Amniotic stem cell (primary cell): ENCODE measurements at regions not wholly inside any gene's neighbourhood (a gene's known extent, or its start where the extent isn't known, plus 50 kb on each side); places are given as distances from the start of the nearest gene placed in this dataset.
"Not testable (repeated sequence)": the region's sequence is repeated elsewhere in the genome, so short reads cannot be mapped to it uniquely, and the experiment has no call there.

Experiments
- DNase-seq: peaks from one replicate; lab custom pipeline; 2025; lab: John Stamatoyannopoulos, UW

DNA sequence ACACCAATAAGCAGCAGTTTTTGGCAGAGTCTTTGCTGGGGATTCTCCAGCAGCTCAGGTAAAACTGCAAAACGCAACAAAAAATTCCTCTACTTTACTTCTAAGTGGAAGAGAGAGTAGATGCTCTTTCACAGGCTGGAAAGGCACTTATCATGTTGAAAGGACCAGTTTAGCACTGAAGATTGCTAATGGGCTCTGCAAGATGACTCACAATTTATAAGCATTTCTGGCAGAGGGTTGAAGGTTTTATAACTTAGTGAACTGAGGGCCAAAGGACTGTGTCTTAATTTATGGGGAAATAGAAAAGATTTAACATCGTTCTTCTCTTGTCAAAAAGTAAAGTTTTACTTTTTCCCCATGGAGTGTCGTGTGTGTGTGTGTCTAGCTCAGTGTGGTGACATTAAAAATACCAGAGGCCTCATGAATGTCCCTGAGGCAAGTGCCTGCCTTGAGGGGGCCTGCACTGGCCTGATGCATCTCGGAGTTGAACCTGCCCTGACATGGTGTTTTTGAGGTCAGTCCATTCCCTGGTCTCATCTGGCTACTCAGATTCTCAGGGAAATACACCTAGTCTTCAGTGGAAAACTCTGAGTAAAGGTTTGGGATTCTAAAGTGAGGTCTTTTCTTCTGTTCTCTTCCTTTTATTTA lies 1092.0 kb downstream of the NAALADL2 start:
- DNase-seq: no peak

DNA sequence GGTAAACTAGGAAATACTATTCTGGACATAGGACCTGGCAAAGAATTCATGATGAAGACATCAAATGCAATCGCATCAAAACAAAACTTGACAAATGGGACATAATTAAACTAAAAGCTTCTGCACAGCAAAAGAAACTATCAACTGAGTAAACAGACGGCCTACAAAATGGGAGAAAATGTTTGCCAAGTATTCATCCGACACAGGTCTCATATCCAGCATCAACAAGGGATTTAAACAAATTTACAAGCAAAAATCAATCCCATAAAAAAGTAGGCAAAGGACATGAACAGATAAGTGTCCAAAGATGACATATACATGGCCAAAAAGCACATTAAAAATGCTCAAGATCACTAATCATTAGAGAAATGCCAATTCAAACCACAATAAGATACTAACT lies 1088.9 kb downstream of the NAALADL2 start:
- no peak for DNase-seq

DNA sequence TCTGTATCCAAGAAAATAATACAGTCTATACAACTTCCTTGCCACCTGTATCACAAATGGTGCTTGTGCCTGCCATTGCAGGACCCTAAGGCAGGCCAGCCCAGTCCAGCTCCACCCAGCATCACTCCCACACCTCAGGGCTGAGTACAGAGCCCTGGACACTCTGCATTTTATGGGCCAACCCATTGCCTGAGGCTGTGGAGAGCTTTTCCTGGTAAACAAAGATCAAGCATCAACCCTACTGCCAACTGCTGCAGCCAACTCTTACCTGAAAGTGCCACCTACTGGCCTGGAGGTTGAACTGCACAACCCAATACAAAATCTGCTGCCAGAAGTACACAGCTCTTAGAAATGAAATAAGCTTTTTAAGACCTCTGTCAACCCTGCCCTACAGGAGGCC lies 1082.2 kb downstream of the NAALADL2 start:
- DNase-seq: no peak

DNA sequence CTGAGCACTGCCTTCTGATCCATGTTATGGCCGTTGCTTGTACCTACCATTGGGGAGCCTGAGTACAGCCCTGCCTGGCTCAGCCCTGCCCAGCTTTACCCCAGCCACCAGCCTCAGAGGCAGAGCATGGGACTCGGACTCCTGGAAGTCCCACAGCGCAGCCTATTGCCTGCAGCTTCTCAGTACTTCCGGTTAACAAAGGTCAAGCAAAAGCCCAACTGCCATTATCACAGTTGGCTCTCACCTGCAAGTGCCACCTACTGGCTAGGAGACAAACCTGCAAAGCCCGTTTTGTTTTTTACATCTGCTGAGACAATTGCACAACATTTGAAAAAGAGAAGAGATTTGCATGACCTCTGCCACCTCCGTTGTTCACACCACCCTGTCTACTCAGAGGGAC lies 1081.7 kb downstream of the NAALADL2 start:
- DNase-seq: no peak

DNA sequence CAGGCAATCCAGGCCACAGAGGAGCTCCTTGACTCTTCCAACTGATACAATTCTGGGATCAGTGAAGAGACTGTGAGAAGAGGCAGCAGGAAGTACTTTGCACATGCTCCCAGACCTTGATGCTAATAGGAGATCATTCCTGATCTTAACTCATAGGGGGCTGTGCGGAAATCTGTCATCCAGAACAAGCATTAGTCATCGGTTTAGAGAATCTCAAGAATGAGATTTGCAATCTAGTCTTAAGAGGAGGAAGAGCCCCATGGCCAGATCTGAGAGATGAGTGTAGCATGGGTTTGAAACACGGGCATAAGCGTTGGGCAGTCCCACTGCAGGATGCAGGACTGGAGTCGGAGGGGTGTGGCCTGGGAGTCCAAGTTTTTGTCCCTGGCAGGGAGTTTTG lies 1081.1 kb downstream of the NAALADL2 start:
- DNase-seq: no peak

DNA sequence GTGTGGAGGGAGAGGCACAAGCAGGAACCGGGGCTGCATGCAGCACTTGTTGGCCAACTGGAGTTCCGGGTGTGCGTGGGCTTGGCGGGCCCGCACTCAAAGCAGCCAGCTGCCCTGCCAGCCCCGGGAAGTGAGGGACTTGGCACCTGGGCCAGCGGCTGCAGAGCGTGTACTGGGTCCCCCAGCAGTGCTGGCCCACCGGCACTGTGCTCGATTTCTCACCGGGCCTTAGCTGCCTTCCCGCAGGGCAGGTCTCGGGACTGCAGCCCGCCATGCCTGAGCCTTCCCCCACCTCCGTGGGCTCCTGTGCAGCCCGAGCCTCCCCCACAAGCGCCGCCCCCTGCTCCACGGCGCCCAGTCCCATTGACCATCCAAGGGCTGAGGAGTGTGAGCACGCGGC lies 1078.2 kb downstream of the NAALADL2 start:
- DNase-seq: not testable (repeated sequence)

DNA sequence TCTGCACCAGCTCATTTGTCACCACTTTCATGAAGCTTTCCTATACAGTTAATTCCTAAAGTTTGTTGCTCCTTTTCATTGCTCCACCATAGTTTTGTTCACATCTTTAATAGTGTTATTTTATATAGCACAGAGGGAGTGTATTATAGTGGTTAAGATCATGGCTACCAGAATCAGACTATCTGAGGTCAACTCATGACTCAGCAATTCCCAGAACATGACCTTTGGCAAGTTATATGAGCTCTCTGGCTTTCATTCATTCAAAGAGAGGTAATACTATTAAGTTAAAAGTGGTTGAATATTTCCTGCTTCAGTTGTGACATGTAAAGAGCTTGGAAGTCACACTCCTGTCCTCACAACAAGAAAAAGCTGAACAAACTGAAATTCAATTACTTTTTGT lies 1073.5 kb downstream of the NAALADL2 start:
- DNase-seq: no peak

DNA sequence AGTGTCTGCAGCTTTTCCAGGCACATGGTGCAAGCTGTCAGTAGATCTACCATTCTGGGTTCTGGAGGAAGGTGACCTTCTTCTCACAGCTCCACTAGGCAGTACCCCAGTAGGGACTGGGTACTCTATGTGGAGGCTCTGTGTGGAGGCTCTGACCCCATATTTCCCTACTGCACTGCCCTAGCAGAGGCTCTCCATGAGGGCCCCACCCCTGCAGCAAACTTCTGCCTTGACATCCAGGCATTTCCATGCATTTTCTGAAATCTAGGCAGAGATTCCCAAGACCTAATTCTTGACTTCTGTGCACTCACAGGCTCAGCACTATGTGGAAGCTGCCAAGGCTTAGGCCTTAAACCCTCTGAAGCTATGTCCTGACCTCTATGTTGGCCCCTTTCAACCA lies 1060.0 kb downstream of the NAALADL2 start:
- DNase-seq: no peak

DNA sequence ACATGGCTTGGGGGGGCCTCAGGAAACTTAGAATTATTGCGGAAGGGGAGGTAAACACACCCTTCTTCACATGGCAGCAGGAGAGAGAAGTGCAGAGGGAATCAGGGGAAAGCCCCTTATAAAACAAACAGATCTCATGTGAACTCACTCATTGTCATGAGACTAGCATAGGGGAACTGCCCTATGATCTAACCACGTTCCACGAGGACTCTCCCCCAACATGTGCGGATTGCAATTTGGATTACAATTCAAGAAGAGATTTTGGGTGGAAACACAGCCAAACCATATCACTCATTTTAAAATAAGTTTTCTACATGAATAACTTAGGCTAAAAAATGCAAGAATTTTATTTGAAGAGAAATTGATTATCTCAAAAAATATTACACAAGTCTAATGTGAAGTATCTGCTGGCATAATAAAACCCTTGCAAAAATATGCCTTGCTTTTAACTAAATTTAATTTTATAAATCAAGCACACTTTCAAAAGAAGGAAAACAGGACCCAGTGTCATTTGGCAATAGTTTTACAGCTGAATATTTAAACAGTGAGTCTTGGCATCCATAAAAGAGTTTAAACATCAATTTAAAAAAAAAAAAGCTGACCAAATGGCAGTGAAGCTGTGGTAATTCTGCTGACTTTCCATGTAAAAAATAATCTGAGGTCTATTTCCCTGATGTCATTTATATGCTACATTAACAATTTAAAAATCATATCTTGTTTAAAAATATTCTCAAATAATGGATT lies 1057.2 kb downstream of the NAALADL2 start:
- DNase-seq: no peak

DNA sequence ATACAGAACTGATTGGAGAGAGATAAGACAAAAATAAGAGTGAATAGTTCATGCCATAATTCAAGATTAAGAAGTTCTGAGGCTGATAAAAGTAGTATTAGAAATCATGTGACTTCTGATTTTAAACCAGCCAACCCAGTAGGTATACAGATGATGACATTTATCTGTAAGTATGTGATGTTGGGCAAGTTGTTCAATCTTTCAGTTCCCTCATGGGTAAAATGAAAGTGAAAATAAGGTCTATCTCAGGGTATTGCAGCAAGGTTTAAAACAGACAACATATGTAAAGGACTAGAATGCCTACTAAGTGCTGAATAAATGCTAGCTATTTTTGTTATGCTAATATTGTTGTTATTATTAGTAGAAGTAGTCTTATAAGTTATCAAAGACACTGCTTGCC lies 1055.7 kb downstream of the NAALADL2 start:
- DNase-seq: no peak

DNA sequence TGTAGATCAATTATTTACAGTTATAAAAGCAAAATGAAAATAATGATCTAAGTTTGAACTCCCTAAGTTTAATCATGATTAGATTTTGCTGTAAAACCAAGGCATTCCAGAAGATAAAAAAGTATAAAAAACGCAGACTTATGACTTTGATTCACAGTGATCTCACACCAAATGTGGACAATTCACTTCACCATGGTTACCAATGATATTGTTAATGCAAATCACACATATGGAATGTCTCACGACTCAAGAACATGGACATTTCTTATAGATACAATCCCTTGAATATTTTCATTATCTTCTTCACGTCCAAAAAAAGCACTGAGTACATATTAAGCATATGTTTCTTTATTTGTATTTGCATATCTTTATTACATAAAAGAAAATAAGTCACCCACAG lies 1054.2 kb downstream of the NAALADL2 start:
- DNase-seq: no peak

DNA sequence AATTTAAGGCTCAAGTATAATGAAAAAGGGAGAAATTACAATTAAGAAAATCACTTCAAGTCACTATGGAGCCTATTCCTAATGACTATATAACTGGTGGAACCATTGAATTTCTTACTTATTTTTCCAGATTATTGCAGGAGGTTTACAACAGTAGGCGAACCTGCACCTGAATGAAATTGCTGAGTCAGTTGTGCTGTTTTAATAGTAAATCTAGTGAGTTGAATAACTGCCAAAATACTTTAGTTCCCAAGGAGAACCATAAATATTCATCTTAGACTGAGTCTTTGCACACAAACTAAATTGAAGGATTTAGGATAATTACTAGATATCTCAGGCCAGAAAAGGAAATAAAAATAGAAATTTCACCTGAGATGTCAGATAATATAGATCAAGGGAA lies 1052.8 kb downstream of the NAALADL2 start:
- DNase-seq: no peak

DNA sequence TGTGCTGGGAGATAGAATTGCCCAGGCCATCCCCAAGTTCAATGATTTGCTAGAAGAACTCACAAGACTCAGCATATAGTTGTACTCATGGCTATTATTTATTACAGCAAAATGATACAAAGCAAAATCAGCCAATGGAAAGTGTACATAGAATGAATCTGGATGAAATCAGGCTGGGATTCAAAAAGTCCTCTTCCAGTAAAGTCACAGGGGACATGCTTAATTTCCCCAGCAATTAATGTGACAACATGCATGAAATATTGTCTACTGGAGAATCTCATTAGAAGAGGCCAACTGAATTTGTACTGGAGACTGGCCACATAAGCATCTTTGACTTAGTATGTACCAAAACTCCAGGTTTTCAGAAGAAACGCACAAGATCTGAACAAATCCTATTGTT lies 1043.1 kb downstream of the NAALADL2 start:
- no peak for DNase-seq

DNA sequence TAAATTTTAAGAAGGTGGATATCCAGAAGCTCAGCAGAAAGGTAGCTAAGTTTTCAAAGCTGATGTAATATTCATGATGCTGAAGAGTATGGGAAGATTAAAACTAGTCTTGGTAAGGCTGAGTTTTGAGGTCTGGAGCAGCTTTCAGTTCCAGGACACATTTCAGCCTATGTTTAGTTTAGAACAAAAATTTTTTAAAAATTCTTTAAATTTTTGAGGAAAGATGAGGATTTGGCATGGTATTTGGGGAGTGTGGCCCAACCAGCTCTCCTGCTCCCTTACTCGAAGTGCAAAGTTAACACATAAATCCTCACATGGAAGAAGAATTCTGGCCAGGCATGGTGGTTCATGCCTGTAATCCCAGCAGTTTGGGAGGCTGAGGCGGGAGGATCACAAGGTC lies 1039.1 kb downstream of the NAALADL2 start:
- DNase-seq: no peak

DNA sequence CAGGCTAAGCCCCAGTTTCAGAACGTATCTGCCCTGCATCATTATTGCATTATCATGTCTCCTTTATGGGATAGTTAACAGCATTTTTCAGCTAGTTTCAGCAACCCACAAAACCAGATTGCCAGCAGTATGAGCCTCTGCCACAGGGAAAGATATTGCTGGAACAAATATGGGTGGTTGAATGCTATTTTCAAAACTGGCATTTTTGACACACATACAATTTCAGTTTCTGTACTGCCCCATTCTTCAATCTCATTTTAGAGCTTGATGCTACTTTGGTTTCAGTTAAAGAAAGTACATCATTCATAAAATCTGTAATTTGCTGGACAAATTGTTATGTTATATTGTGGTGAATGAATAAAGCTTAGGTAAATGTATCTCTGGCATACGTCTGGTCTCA lies 1037.5 kb downstream of the NAALADL2 start:
- no peak for DNase-seq

DNA sequence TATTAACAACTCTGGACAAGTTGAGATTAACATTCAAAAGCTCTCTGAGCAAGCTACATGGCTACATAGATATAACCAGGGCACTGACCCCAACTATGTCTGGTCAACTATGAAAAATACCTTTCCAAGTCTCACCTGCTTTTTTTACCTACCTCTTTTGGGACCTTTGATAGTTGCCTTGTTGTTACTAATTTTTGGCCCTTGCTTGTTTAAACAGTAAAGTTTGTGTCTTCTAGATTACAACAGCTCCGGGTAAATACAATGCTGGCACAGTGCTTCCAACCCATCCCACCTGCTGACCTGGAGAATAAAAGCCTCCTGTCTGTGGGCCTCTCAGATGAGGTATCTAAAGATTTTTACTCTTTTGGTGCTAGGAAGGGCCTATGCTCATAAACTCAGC lies 1036.6 kb downstream of the NAALADL2 start:
- no peak for DNase-seq

DNA sequence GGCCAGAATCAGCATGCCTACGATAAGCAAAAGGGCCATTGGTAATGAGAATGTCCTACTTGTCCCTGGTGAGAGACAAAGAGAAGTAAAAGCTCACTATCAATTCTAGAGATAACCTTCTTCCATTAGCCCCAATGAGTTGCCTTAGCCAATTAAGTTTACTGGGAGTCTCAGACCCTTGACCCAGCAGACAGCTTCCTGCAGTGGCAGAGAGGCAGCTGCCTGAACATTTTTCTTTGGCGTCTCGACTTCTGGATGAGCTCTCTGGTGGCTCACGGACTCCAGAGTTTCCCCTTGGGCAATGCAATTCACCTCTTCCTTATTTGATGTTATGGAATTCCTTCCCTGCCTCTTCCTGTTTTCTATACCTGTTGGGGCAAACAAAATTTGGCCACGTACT lies 1034.4 kb downstream of the NAALADL2 start:
- no peak for DNase-seq

DNA sequence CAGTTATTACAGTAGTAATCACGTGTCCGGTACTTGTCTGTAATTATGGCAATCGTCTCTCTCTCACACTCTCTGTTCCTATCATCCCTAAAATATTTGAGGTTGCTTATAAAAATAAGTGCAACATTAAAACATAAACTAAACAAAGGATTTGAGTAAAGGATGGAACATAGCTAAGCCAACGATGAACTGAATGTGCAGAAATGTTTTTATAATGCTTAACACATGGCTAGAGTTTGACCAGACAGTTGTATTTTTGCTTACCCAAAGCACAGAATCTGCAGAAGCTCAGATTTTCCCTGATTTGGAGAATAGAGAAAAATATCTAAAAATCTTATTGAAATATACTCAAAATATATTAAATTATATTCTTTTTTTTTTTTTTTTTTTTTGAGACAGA lies 1030.9 kb downstream of the NAALADL2 start:
- no peak for DNase-seq

DNA sequence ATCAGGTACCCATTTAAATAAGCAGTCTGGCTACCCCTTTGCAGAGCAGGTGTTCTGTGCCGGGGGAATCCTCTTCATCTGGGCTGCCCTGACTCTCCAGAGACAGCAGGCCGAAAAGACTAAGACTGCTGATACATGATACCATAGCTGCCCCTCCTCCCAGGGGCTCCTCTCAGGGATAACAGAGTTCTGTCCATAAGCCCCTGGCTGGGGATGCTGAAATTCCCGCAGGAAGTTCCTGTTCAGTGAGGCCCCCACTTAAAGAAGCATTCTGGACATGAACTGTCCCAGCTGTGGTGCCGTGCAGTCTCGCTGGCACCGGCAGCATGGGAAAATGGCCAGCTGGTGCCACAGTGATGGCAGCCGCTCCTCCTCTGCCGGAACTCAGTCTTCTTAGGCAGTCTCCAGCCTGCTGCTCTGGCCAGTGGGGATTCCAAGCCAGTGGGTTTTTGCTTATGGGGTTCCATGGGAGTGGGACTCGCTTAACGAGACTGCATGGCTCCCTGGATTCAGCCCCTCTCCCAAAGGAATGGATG lies 1026.2 kb downstream of the NAALADL2 start:
- no peak for DNase-seq

DNA sequence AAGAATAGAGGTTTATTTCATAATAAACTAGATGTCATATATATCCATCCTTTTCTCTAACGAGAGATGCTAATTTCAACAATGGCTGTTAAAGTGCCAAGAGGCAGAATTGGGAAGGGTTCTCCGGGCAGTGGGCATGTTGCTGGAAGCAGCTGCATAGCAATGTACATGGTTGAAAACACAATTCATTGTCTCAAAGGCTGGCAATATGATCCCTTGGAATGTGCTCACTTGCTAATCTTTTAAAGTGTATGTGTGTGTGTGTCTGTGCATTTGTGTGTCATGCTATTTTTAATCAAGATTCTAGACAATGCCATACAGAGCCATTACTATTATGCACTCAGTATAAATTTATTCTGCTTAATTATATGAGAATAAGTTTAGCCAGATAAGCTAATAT lies 1020.3 kb downstream of the NAALADL2 start:
- DNase-seq: no peak

DNA sequence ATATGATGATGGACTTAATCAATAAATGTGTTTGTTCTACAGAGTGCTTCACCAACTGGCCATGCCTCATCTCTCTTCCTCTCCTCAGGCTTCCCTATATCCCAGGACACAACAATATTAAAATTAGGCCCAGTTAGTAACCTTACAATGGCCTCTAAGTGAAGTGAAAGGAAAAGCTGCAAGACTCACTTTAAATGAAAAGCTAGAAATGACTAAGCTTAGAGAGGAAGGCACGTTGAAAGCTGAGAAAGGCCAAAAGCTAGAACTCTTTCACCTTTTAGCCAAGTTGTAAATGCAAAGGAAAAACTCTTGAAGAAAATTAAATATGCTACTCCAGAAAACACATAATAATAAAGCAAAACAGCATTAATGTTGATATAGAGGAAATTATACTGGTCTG lies 1010.3 kb downstream of the NAALADL2 start:
- no peak for DNase-seq

DNA sequence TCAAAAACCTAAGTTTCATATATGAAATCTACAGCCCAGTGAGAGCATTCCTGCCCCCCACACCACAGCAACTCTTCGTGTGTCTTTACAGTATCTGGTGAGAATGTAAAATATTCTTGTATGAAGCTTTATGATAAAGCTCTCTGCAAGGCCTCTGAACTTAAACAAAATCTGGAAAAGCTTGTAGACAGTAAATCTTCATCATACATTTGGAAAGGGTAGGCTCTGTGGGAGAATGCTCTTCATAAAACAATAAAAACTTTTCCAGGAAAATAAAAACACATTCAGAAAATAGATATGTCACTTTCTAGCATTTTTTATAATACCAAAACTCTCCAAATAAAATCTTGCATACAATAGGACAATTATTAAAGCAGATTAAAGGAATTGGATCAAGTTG lies 1009.5 kb downstream of the NAALADL2 start:
- no peak for DNase-seq

DNA sequence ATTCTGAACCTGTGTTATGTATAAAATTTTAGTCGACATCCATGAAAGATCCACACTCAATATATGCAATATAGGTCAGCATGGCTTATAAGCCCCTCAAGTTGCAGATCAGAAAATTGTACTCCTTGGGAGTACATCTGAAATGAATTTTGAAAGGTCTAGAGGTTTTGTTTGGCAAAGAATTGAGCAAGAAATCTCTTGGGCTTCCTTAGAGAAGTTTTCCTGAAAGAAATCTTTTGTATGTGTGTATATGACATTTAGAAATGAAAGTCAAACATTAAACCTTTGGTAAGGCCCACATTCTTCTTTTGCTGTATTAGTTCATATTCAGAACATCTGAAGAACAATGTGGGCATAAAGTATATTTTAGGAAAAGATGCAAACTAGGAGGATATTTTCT lies 1006.6 kb downstream of the NAALADL2 start:
- DNase-seq: no peak

DNA sequence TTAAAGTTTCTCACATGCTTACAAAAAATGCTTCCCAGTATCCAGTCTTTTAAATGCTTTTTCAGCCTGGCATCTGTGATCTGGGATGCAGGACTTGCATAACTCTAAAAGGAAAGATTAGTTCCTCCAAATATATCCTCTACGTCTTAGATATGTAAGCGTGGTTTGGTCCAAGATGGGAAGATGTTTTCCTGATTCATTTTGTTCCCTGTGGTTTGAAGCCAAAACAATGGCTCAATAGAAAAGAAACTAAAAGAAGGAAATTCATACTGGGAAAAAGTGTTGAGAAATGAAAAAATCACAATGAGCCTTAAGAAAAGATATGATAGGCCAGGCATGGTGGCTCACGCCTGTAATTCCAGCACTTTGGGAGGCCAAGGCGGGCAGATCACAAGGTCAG lies 1002.8 kb downstream of the NAALADL2 start:
- no peak for DNase-seq
